Heart right ventricle (tissue), 16 donors: ENCODE measurements at regions not wholly inside any gene's neighbourhood (a gene's known extent, or its start where the extent isn't known, plus 50 kb on each side); places are given as distances from the start of the nearest gene placed in this dataset.
"Not testable (repeated sequence)": the region's sequence is repeated elsewhere in the genome, so short reads cannot be mapped to it uniquely, and the experiment has no call there.

Experiments used
- ATAC-seq, 8 donors: fragments of 200-7000 bp; cut with Tn5 transposase; one replicate each; pipeline ENCODE4 v1.9.1; 2020; ENCODE audit warnings: mild to moderate bottlenecking in 8 of 8, moderate library complexity in 8 of 8, moderate number of reproducible peaks in 1 of 8
- DNase-seq, 2 donors: peaks; one replicate each; pipeline ENCODE4 v3.0.0-alpha.2; 2020
- H3K27ac ChIP-seq, 10 donors: fragments of 200-600 bp; sonication (generic) in 2 of 10; one replicate each; pipeline versions ENCODE4 v1.5.0 to v1.8.0; 2020 to 2022; ENCODE audit warnings: mild to moderate bottlenecking in 3 of 10
- H3K27me3 ChIP-seq, 7 donors: fragments of 200-600 bp; one replicate each; pipeline ENCODE4 v1.8.0; 2021 to 2022; ENCODE audit warnings: mild to moderate bottlenecking in 2 of 7
- H3K36me3 ChIP-seq, 9 donors: fragments of 200-600 bp; sonication (generic) in 1 of 9; one replicate each; pipeline versions ENCODE4 v1.5.0 to v1.8.0; 2020 to 2022; ENCODE audit warnings: mild to moderate bottlenecking in 2 of 9
- H3K4me1 ChIP-seq, 9 donors: fragments of 200-600 bp; sonication (generic) in 1 of 9; one replicate each; pipeline versions ENCODE4 v1.5.0 to v1.8.0; 2020 to 2022; ENCODE audit warnings: mild to moderate bottlenecking in 4 of 9
- H3K4me3 ChIP-seq, 10 donors: fragments of 200-600 bp; sonication (generic) in 2 of 10; one replicate each; pipeline versions ENCODE4 v1.5.0 to v1.8.0; 2020 to 2022; ENCODE audit warnings: mild to moderate bottlenecking in 7 of 10, moderate library complexity in 2 of 10
- H3K9me3 ChIP-seq, 11 donors: fragments of 200-600 bp in 10 of 11; sonication (generic) in 2 of 11; one replicate each; pipeline versions ENCODE4 v1.5.0 to v1.8.0; 2013 to 2022; ENCODE audit warnings: mild to moderate bottlenecking in 2 of 11, control low read depth in 1 of 11, moderate library complexity in 1 of 11
- CTCF ChIP-seq, 9 donors: fragments of 200-600 bp; sonication (generic) in 2 of 9; IDR thresholded peaks; one replicate each; pipeline versions ENCODE4 v1.5.0 to v1.8.0; 2021 to 2022; ENCODE audit warnings: antibody characterized with exemption in 9 of 9, mild to moderate bottlenecking in 5 of 9, moderate library complexity in 1 of 9
- WGBS, 2 donors: extraction: QIAGEN DNeasy Blood & Tissue Kit; methylation state at CpG; one replicate each; pipeline ENCODE4 v1.1.7; 2013; ENCODE audit warnings: inconsistent platforms in 1 of 2; 5-methylcytosine and 5-hydroxymethylcytosine counted together
- intact Hi-C, 10 donors: fragments of 100-400 bp; cut with DNase I; formaldehyde crosslinking; loops; one replicate each; pipeline versions ENCODE4 v1.11.1 to v1.14.2; 2022
- donor health status: Arrhythmogenic right ventricular cardiomyopathy.
- donor health status: ischemic (EF 13 %, LVEDD 7.1; RV severe dilation, severe dysfunction).
- donor health status: healthy with polysubstance abuse.
- donor health status: DM: no; HTN: yes; CAD: no.
- donor health status: DM: no; HTN: no; CAD: no.
- donor health status: ischemic (EF 25% LVEDD 6.9; RV normal size, moderate dysfunction).
- donor health status: ischemic (EF 25% LVEDD 5.7; RV mildly dilated, moderate dysfunction).
- donor health status: healthy.
- donor health status: DM: yes; HTN: yes; CAD: no.
- donor health status: Ischemic cardiomyopathy.
- donor health status: ischemic (EF 35%, LVEDD 5.7; RV mildly dilated, moderate dysfunction).
- donor health status: nonischemic (EF 11% LVEDD 7.7; RV severe dilation, severe dysfunction).
- donor health status: DM: yes; HTN: yes; CAD: no.
- donor health status: PGD.
- donor health status: ischemic (EF 29% LVEDD 5.4; RV normal size, mild dysfunction).
- donor health status: nonischemic (EF 23%, LVEDD 6.1; RV moderate dilation, normal function).

DNA sequence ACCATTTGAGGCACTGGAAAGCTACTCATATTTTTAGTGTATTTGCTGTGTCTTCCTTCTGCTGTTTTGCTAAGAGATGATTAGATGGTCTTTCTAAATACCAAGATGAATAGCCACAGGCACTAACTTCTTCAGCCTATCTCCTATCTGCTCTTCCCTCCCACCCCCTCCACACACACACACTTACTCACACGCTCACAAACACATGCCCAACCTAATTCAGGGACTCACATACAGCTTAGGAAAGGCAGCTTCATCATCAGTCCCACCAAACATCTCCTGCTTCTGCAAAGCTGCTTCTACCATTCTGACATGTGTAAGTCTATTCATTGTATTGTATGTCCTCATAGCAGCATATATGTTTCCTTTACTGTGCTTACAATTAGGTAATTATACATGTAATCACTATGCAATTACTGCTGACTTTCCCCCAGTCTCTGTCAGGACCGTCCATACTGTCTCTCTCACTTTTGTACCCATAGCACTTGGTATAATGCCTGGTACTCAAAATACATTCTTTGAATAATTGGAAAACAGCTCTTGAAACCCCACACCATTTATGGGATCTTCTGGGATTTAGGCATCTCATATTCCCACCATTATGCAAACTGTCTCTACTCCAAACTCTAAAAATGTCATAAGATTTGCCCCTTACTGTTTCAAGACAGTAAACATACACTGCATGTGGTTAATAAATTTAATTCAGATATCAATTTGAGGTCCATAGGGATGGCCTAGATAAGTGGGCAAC, 83.3 kb upstream of the HIF1A start:
- no peak overlapping the region for H3K27ac ChIP-seq
- no peak for DNase-seq
- no peaks in the 10 kb centered on the region for H3K27me3 ChIP-seq
- 88 to 91% methylated on average over 2 of the region's 2 CpGs for WGBS, 2 donors
- no peak for ATAC-seq
- H3K36me3 ChIP-seq: no peaks in the 10 kb centered on the region
- no peak overlapping the region for H3K4me3 ChIP-seq
- H3K4me1 ChIP-seq: peaks cover 0 to 39% (median 23%) of the 10 kb centered on the region in 9 donors
- intact Hi-C loops: no loop called here
- H3K9me3 ChIP-seq: no peaks in the 10 kb centered on the region
- TF ChIP-seq CTCF (IDR thresholded peaks at IDR 0.05): no peak

DNA sequence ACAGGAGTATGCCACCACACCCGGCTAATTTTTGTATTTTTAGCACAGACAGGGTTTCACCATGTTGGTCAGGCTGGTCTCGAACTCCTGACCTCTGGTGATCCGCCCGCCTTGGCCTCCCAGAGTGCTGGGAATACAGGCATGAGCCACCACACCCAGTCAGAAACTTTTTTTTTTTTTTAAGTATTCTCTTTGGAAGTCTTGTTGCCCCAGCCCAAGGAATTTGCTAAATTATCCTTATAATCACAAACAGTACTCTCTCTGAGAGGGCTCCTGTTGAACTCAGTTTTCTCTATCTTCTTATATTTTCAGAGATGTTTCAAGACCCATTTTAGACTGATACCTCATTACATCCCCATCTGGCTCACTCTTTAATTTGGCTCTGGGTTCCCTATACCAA, 82.3 kb upstream of the HIF1A start:
- H3K36me3 ChIP-seq, H3K9me3 ChIP-seq, H3K27me3 ChIP-seq, intact Hi-C loops, ATAC-seq, DNase-seq, H3K4me3 ChIP-seq, H3K27ac ChIP-seq: not testable (repeated sequence)
- WGBS, 2 donors: 96 to 98% methylated on average over 4 of the region's 4 CpGs
- peaks cover 0 to 38% (median 23%) of the 10 kb centered on the region in 9 donors for H3K4me1 ChIP-seq

DNA sequence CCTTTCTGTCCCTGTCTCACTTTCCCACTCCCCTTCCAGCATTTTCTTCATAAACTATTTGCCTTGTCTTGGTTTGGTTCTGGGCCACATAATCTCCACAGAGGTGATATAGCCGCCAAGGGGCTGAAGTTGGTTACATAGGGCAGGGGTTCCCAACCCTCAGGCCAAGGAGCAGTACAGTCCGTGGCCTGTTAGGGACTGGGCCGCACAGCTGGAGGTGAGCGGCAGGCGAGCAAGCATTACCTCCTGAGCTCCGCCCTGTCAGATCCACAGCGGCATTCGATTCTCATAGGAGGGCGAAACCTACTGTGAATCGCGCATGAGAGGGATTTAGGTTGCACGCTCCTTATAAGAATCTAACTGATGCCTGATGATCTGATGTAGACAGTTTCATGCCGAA, 80.6 kb upstream of the HIF1A start:
- Histone ChIP-seq H3K27ac (no peak overlapping the region), H3K9me3 (no peaks in the 10 kb centered on the region), H3K4me1 (peaks cover 0 to 35% (median 12%) of the 10 kb centered on the region in 9 donors), H3K27me3 (no peaks in the 10 kb centered on the region), H3K36me3 (no peaks in the 10 kb centered on the region), H3K4me3 (no peak overlapping the region)
- 98% methylated on average over 13 of the region's 13 CpGs for WGBS, 2 donors
- intact Hi-C loops: no loop called here
- TF ChIP-seq CTCF (IDR thresholded peaks at IDR 0.05): no peak
- DNase-seq (no peak), ATAC-seq (no peak)

DNA sequence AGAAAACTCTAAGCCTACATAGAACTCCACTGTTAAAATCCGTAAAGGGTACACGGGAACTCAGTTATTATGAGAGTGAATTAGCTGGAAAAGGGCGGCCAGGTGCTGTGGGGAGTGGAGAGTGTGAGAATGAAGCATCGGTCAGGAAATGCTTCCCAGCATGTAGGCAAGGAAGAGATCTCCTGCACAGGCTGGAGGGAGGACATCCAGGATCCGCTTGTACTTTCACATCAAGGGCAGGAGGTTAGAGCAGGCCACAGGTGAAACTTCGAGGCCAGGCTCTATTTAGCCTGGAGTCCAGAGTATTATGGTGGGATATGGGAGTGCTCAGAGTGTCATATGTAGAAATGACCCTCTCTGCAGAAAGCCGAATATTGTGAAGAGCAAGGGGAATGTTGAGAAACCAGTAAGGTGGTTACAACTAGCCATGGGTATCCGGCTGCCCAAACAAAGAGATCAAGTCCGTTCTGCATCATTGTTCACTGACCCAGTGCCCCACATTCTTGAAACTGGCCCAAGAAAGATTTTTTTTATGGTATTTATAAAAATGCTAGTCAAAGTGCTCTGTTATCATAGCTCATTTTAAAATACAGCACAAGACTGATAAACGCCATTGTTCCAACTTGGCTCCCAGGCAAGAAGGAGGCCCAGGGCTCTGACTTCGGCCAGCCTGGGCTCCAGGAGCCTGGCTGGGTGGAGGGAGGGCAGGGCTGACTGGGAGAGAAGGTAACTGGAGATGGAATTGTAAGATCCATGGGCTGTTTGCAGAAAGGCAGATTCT, 79.4 kb upstream of the HIF1A start:
- intact Hi-C loops: no loop called here
- H3K27me3 ChIP-seq: no peaks in the 10 kb centered on the region
- 71 to 73% methylated on average over 11 of the region's 11 CpGs for WGBS, 2 donors
- H3K4me3 ChIP-seq: no peak overlapping the region
- no peak for DNase-seq
- peak in 4 of 8 donors; percentile 25 to 57 (median 41) for ATAC-seq
- no peaks in the 10 kb centered on the region for H3K36me3 ChIP-seq
- peaks cover 0 to 35% (median 8%) of the 10 kb centered on the region in 9 donors for H3K4me1 ChIP-seq
- no peak for TF ChIP-seq CTCF (IDR thresholded peaks at IDR 0.05)
- peak overlapping the region in 1 of 10 donors; percentile 8 for H3K27ac ChIP-seq
- no peaks in the 10 kb centered on the region for H3K9me3 ChIP-seq
